ENCODE measurements at regions not wholly inside any gene's neighbourhood (a gene's known extent, or its start where the extent isn't known, plus 50 kb on each side); places are given as distances from the start of the nearest gene placed in this dataset.

- TF ChIP-seq, protein P1, sequence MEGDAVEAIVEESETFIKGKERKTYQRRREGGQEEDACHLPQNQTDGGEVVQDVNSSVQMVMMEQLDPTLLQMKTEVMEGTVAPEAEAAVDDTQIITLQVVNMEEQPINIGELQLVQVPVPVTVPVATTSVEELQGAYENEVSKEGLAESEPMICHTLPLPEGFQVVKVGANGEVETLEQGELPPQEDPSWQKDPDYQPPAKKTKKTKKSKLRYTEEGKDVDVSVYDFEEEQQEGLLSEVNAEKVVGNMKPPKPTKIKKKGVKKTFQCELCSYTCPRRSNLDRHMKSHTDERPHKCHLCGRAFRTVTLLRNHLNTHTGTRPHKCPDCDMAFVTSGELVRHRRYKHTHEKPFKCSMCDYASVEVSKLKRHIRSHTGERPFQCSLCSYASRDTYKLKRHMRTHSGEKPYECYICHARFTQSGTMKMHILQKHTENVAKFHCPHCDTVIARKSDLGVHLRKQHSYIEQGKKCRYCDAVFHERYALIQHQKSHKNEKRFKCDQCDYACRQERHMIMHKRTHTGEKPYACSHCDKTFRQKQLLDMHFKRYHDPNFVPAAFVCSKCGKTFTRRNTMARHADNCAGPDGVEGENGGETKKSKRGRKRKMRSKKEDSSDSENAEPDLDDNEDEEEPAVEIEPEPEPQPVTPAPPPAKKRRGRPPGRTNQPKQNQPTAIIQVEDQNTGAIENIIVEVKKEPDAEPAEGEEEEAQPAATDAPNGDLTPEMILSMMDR (conservative IDR thresholded peaks at IDR 0.05; ENCODE audit: low read depth, low read length): no peak
- TF ChIP-seq EZH2 (IDR thresholded peaks at IDR 0.05; ENCODE audit: borderline replicate concordance, low read depth, low read length, poor library complexity, severe bottlenecking): no peak
- BruUV-seq (replicated peaks): no TSS peak
Measured at GRCh38 chr6:102149191-102149590, 755.7 kb downstream of the GRIK2 start.

DNA sequence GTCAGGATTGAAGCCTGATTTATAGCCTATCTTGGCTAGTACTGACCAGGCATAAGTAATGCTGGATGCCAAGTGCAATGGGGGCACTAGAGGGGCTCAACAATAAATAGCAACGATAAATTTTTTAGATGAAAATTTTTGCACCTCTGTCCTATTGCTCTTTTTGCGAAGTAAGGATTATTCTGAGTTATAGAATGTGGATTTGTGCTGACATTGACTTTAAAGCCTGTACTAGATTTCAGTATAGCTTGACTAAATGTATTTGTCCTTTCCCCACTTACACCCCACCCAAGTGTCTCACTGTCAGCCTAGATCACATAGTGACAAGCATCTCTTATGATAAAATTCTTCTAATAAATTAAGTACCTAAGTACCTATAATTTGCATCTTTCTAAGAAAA lies 757.0 kb downstream of the GRIK2 start:
- no peaks in the 10 kb centered on the region for H3K4me1 ChIP-seq (ENCODE audit: insufficient read depth, low read length, poor library complexity, severe bottlenecking)
- POLR2A ChIA-PET (ENCODE audit: low non-redundant PET): no interaction called here
- intact Hi-C loops (cut with micrococcal nuclease; ENCODE audit: unreplicated experiment): no loop called here
- TF ChIP-seq, protein P1 (conservative IDR thresholded peaks at IDR 0.05; ENCODE audit: low read depth, low read length): no peak
- TF ChIP-seq EZH2 (IDR thresholded peaks at IDR 0.05; ENCODE audit: borderline replicate concordance, low read depth, low read length, poor library complexity, severe bottlenecking): no peak
- CTCF ChIA-PET: no interaction called here
- BruUV-seq (replicated peaks): no TSS peak
- H3K4me3 ChIP-seq (ENCODE audit: low read depth, low read length, poor library complexity, severe bottlenecking): no peak overlapping the region
- H3K27me3 ChIP-seq (replicated peaks; ENCODE audit: insufficient read depth, low read depth, low read length, poor library complexity): no peaks in the 10 kb centered on the region
- DNase-seq (ENCODE audit: low spot score): no peak
- H3K36me3 ChIP-seq (ENCODE audit: insufficient read depth, low read length, poor library complexity, severe bottlenecking): no peaks in the 10 kb centered on the region
- no peaks in the 10 kb centered on the region for H3K9me3 ChIP-seq (ENCODE audit: low read depth, low read length, poor library complexity, severe bottlenecking)
- no peak overlapping the region for H3K27ac ChIP-seq (ENCODE audit: low read depth, low read length, poor library complexity, severe bottlenecking)

More at GRCh38 chr6:102149191-102149590, 755.7 kb downstream of the GRIK2 start:
- POLR2A ChIA-PET (ENCODE audit: low non-redundant PET): no interaction called here
- DNase-seq (ENCODE audit: low spot score): no peak
- CTCF ChIA-PET: no interaction called here
- H3K9me3 ChIP-seq (ENCODE audit: low read depth, low read length, poor library complexity, severe bottlenecking): no peaks in the 10 kb centered on the region
- H3K4me3 ChIP-seq (ENCODE audit: low read depth, low read length, poor library complexity, severe bottlenecking): no peak overlapping the region
- H3K36me3 ChIP-seq (ENCODE audit: insufficient read depth, low read length, poor library complexity, severe bottlenecking): no peaks in the 10 kb centered on the region
- H3K4me1 ChIP-seq (ENCODE audit: insufficient read depth, low read length, poor library complexity, severe bottlenecking): no peaks in the 10 kb centered on the region
- intact Hi-C loops (cut with micrococcal nuclease; ENCODE audit: unreplicated experiment): no loop called here
- no peaks in the 10 kb centered on the region for H3K27me3 ChIP-seq (replicated peaks; ENCODE audit: insufficient read depth, low read depth, low read length, poor library complexity)
- no peak overlapping the region for H3K27ac ChIP-seq (ENCODE audit: low read depth, low read length, poor library complexity, severe bottlenecking)

GRCh38 chr6:102154176-102154575 lies 760.7 kb downstream of the GRIK2 start:
- Histone ChIP-seq H3K36me3 (ENCODE audit: insufficient read depth, low read length, poor library complexity, severe bottlenecking) (no peaks in the 10 kb centered on the region), H3K27me3 (replicated peaks; ENCODE audit: insufficient read depth, low read depth, low read length, poor library complexity) (no peaks in the 10 kb centered on the region), H3K4me3 (ENCODE audit: low read depth, low read length, poor library complexity, severe bottlenecking) (no peak overlapping the region), H3K9me3 (ENCODE audit: low read depth, low read length, poor library complexity, severe bottlenecking) (no peaks in the 10 kb centered on the region), H3K4me1 (ENCODE audit: insufficient read depth, low read length, poor library complexity, severe bottlenecking) (no peaks in the 10 kb centered on the region), H3K27ac (ENCODE audit: low read depth, low read length, poor library complexity, severe bottlenecking) (no peak overlapping the region)
- ChIA-PET CTCF (no interaction called here), POLR2A (ENCODE audit: low non-redundant PET) (no interaction called here)
- no TSS peak for BruUV-seq (replicated peaks)
- intact Hi-C loops (cut with micrococcal nuclease; ENCODE audit: unreplicated experiment): no loop called here
- no peak for TF ChIP-seq EZH2 (IDR thresholded peaks at IDR 0.05; ENCODE audit: borderline replicate concordance, low read depth, low read length, poor library complexity, severe bottlenecking)
- TF ChIP-seq, protein P1 (conservative IDR thresholded peaks at IDR 0.05; ENCODE audit: low read depth, low read length): no peak
- DNase-seq (ENCODE audit: low spot score): no peak

Measured in A673 (cell line).